AG08395 (cell line): ENCODE measurements at regions not wholly inside any gene's neighbourhood (a gene's known extent, or its start where the extent isn't known, plus 50 kb on each side); places are given as distances from the start of the nearest gene placed in this dataset.

Experiments used
- DNase-seq: peaks from one replicate; pipeline ENCODE4 v3.0.0; 2012; ENCODE audit warnings: mixed read lengths, low spot score

DNA sequence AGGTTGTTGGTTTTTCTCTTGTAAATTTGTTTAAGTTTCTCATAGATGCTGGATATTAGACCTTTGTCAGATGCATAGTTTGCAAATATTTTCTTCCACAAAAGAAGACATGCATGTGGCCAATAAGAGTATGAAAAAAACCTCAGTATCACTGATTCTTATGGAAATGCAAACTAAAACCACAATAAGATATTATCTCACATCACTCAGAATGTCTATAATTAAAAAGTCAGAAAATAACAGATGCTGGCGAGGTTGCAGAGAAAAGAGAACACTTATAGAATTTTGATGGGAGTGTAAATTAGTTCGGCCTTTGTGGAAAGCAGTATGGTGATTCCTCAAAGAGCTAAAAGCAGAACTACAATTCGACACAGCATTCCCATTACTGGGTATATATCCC, 1355.6 kb downstream of the FAM133A start:
- no peak for DNase-seq

DNA sequence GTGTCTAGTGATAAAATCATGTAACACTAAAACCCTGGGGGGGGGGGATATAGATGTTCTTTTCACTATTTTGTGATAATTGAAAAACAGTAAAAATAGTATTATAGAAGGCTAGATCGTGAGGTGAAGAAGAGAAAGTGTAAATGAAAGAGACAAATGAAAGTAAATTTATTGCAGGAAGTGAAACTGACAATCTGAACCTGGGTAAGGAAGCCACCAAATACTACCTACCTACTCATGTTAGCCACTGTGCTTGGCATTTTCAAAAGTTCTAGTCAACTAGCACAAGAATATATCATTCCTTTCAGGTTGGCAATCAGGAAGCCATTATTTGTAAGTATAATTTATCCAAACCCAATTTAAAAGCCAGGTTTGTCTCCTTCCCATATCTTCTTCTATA, 1366.1 kb downstream of the FAM133A start:
- no peak for DNase-seq

GRCh38 chrX:95044331-95044730, 1370.3 kb downstream of the FAM133A start:
- DNase-seq: no peak

DNA sequence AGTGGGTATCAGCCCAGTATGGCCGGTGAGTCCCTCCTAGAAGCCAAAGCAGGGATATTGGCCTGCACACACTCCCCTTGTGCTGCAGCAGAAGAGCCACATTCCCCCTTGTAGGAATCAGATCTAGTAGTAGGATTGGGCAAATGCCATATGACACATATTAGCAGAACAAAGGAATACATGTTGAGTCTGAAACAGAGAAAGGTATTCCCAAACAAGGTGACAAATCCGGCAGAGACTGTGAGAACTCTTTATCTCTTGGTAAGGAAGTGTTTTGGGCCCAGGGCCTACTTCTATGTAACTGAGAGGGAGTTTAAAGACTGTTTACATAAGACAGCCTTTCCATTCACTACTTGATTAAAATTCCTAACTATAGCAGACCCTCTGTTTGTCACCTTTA, 1382.0 kb downstream of the FAM133A start:
- no peak for DNase-seq

GRCh38 chrX:95056901-95057300, 1382.9 kb downstream of the FAM133A start:
- DNase-seq: peak; percentile 7

- DNase-seq: no peak
Observed at GRCh38 chrX:95057341-95057740, 1383.3 kb downstream of the FAM133A start.

GRCh38 chrX:95058815-95059214, 1384.8 kb downstream of the FAM133A start:
- DNase-seq: peak; percentile 76

DNA sequence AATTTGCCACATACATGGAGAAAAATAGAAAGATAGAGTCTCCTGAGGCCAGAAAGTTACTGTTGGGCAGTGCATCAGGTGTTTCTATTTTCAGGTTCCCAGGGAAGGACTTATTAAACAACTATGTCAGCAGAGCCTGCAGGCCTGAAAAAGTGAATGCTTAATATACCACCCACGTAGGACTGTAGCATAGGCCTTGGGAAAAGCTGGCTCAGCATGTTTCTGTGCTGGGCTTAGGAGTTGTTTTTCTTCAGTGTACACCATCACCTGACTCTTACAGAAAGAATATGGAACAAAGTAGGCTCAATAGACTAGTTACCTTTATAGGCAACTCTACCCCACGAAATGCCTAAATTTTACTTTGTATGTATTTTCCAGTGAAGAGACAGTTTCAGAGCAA, 1385.9 kb downstream of the FAM133A start:
- DNase-seq: no peak

- peak; percentile 18 for DNase-seq
Observed at GRCh38 chrX:95063554-95063953, 1389.5 kb downstream of the FAM133A start.

DNA sequence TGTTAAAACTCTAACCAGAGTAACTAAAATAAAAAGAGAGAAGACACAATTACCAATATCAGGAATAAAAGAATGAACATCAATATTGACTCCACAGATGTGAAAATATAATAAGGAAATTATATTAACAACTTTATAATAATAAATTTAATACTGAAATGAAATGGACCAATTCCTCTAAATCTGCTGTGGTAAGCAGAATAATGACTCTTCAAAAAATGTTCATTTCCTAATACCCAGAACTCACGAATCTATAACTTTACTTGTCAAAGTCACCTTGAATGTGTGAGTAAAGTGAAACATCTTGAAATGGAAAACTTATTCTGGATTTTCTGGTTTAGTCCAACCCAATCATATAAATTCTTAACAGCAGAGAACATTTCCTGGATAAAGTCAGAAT, 1391.1 kb downstream of the FAM133A start:
- DNase-seq: no peak

GRCh38 chrX:95071052-95071451, 1397.0 kb downstream of the FAM133A start:
- no peak for DNase-seq

GRCh38 chrX:95071621-95072020, 1397.6 kb downstream of the FAM133A start:
- DNase-seq: no peak

- DNase-seq: peak; percentile 16
Observed at GRCh38 chrX:95076449-95076848, 1402.4 kb downstream of the FAM133A start.

DNA sequence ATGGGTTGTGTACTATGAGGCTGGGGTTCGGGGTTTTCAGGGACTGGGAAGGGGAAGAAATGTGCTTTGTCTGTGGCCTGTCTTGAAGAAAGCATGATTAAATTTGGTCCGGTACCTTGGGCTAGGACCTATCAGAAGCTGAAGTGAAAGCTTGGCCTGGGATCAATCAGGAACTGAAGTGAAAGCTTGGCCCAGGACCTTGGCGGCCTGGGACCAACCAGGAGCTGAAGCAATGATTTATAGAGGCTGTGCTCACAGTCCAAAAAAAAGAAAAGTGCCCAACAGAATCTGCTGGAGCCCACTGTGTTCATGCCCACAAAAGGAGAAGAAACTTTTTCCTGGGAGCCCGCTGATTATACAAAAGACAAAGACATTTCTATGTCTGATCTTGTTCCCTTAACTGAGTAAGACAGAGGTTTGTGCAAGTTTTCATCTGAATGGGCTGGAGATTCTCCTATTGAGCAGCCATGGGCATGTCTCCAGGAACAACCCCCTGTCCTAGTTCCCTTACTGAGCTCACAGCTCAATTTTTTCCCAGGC, 1427.9 kb downstream of the FAM133A start:
- DNase-seq: no peak

DNA sequence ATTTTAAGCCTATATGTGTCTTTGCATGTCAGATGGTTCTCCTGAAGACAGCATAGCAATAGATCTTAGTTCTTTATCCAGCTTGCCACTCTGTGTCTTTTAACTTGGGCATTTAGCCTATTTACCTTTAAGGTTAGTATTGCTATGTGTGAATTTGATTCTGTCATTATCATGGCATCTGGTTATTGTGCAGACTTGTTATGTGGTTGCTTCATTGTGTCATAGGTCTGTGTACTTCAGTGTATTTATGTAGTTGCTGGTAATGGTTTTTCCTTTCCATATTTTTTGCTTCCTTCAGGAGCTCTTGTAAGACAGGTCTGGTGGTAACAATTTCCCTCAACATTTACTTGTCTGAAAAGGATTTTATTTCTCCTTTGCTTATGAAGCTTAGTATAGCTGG, 1443.5 kb downstream of the FAM133A start:
- DNase-seq: no peak

GRCh38 chrX:95145848-95146490, 1472.0 kb downstream of the FAM133A start:
- no peak for DNase-seq

GRCh38 chrX:95152810-95153209, 1478.8 kb downstream of the FAM133A start:
- DNase-seq: no peak

DNA sequence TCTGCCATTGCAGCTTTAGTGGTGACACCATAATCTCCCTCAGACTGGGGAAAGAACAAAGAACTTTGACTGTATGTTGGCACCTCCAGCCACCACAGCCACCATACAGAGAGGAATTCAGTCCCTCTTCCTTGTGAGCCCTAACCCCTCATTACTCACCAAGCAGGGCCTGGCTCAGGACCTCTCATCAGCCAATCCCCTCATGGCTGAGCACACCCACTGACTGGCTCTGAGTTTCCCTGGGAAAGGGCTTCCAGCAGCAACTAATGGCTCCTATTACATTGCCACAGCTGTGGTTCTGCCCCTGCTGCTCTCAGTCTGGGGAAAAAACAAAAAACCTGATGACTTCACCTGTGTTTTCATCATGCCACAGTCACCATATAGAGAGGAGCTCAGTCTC, 1482.6 kb downstream of the FAM133A start:
- no peak for DNase-seq
